ENCODE measurements at regions not wholly inside any gene's neighbourhood (a gene's known extent, or its start where the extent isn't known, plus 50 kb on each side); places are given as distances from the start of the nearest gene placed in this dataset.

- H3K9ac ChIP-seq (ENCODE audit: extremely low read depth, insufficient read length, low read length): no peak overlapping the region
- H2BK120ac ChIP-seq (ENCODE audit: low read depth, low read length, poor library complexity, severe bottlenecking): no peak overlapping the region
- Mint-ChIP-seq H3K4me1 (peaks cover 1 to 2% of the 10 kb centered on the region in 2 experiments), H3K36me3 (ENCODE audit: insufficient read depth in 1 of 3, low read depth in 3 of 3) (no peaks in the 10 kb centered on the region), H3K27me3 (ENCODE audit: low read depth) (peaks cover 32% of the 10 kb centered on the region), H3K27ac (no peak overlapping the region), H3K9me3 (no peaks in the 10 kb centered on the region; a peak in 1 of 5 replicates), H3K4me3 (no peak overlapping the region)
- no peak overlapping the region for H2AK5ac ChIP-seq (ENCODE audit: insufficient read length, low read length)
- no peak overlapping the region for H3K56ac ChIP-seq (ENCODE audit: insufficient read length, low read depth, low read length)
- no peaks in the 10 kb centered on the region; the same call in 1 of the 2 replicates for H3K4me1 ChIP-seq (ENCODE audit: insufficient read depth, low read length)
- no peaks in the 10 kb centered on the region for H3K27me3 ChIP-seq (ENCODE audit: insufficient read depth, low read length)
- H4K8ac ChIP-seq (replicated peaks; ENCODE audit: insufficient read length, low read depth, low read length): no peak overlapping the region
- no peak overlapping the region for H2BK20ac ChIP-seq (ENCODE audit: low read depth, low read length, poor library complexity, severe bottlenecking)
- no peak overlapping the region for H2BK5ac ChIP-seq (ENCODE audit: insufficient read length, low read length)
- H3K79me1 ChIP-seq (ENCODE audit: insufficient read depth, low read depth, low read length, poor library complexity, severe bottlenecking): no peaks in the 10 kb centered on the region
- no peak for DNase-seq
- H4K5ac ChIP-seq (ENCODE audit: insufficient read length, low read depth, low read length): no peak overlapping the region
- no peak overlapping the region for H2BK15ac ChIP-seq (ENCODE audit: low read depth, low read length)
- no peak overlapping the region for H3K27ac ChIP-seq (ENCODE audit: insufficient read length, low read depth, low read length)
- TF ChIP-seq CTCF (conservative IDR thresholded peaks at IDR 0.05): no peak
- H3K18ac ChIP-seq (ENCODE audit: insufficient read length, low read depth, low read length): no peak overlapping the region
- no peak overlapping the region for H3K14ac ChIP-seq (ENCODE audit: insufficient read depth, low read length)
- no peak overlapping the region for H4K91ac ChIP-seq (ENCODE audit: insufficient read length, low read depth, low read length)
- H3K4me2 ChIP-seq (ENCODE audit: insufficient read depth, insufficient read length, low read length): no peak overlapping the region
- H3K23me2 ChIP-seq (ENCODE audit: insufficient read length, low read depth, low read length, poor library complexity, severe bottlenecking): no peaks in the 10 kb centered on the region
- no peak overlapping the region for H3K23ac ChIP-seq (ENCODE audit: insufficient read length, low read depth, low read length)
- no peaks in the 10 kb centered on the region for H4K20me1 ChIP-seq (ENCODE audit: control insufficient read depth, insufficient read depth, insufficient read length)
- H2BK12ac ChIP-seq (ENCODE audit: insufficient read length, low read depth, low read length): no peak overlapping the region
- H3K4ac ChIP-seq (ENCODE audit: low read depth, low read length): no peak overlapping the region
- H3K79me2 ChIP-seq (ENCODE audit: insufficient read depth, low read length): no peaks in the 10 kb centered on the region
- H2AFZ ChIP-seq (ENCODE audit: low read length): no peak overlapping the region
- H3K9me3 ChIP-seq (ENCODE audit: control insufficient read depth, low read depth, low read length): no peaks in the 10 kb centered on the region
- no peak overlapping the region for H3T11ph ChIP-seq (ENCODE audit: low read length)
- WGBS (ENCODE audit: extremely low coverage, insufficient read length, low lambda C conversion rate): no CpG with 5 or more reads among the region's 7 CpGs
These were observed 90.7 kb upstream of the IGFBP7 start for GRCh38 chr4:57200799-57201327.
